Common myeloid progenitor, CD34-positive (primary cell): ENCODE measurements at regions not wholly inside any gene's neighbourhood (a gene's known extent, or its start where the extent isn't known, plus 50 kb on each side); places are given as distances from the start of the nearest gene placed in this dataset.

Experiments used
- CTCF ChIA-PET: fragments of 350-600 bp; sonication (Branson Sonifier 250); formaldehyde crosslinking; loops from one replicate; lab custom pipeline; 2021; ENCODE audit warnings: antibody characterized with exemption; lab: Charles Lee
- POLR2A ChIA-PET: fragments of 350-600 bp; sonication (Branson Sonifier 250); formaldehyde crosslinking; loops from one replicate; lab custom pipeline; 2021; ENCODE audit warnings: antibody characterized with exemption; lab: Charles Lee
- DNase-seq, 3 donors: peaks; one replicate each; pipeline versions ENCODE4 v3.0.0 to v3.0.0-alpha.2; 2013
- H3K27ac ChIP-seq, 2 experiments: 1 replicate in 1 of 2; 2 replicates in 1 of 2; pipeline ENCODE4 v1.7.0; 2013; ENCODE audit warnings: inconsistent platforms in 2 of 2, low read length in 2 of 2, mild to moderate bottlenecking in 2 of 2, low read depth in 1 of 2, moderate library complexity in 1 of 2; ENCODE audit not compliant: severe bottlenecking in 2 of 2, insufficient read depth in 1 of 2, poor library complexity in 1 of 2
- H3K27me3 ChIP-seq, 5 experiments: replicated peaks in 2 of 5; 1 replicate in 3 of 5; 2 replicates in 2 of 5; pipeline versions ENCODE4 v1.6.1 to v1.7.0; 2013; ENCODE audit warnings: low read length in 4 of 5, mild to moderate bottlenecking in 2 of 5, moderate library complexity in 2 of 5, inconsistent platforms in 1 of 5; ENCODE audit not compliant: insufficient read depth in 5 of 5, control insufficient read depth in 4 of 5
- H3K36me3 ChIP-seq, 4 experiments: 1 replicate in 2 of 4; 2 replicates in 2 of 4; pipeline versions ENCODE4 v1.6.1 to v1.7.0; 2013; ENCODE audit warnings: low read length in 3 of 4, control low read depth in 1 of 4, mild to moderate bottlenecking in 1 of 4; ENCODE audit not compliant: control insufficient read depth in 4 of 4, insufficient read depth in 4 of 4
- H3K4me1 ChIP-seq, 4 experiments: 1 replicate in 3 of 4; 2 replicates in 1 of 4; pipeline versions ENCODE4 v1.6.1 to v1.7.1; 2013; ENCODE audit warnings: low read length in 3 of 4, mild to moderate bottlenecking in 3 of 4, control low read depth in 1 of 4, inconsistent platforms in 1 of 4, moderate library complexity in 1 of 4; ENCODE audit not compliant: control insufficient read depth in 4 of 4, insufficient read depth in 4 of 4; ENCODE audit errors: control extremely low read depth in 1 of 4
- H3K4me3 ChIP-seq, 7 experiments: 1 replicate in 4 of 7; 2 replicates in 3 of 7; pipeline versions ENCODE4 v1.5.1 to v1.7.0; 2013; ENCODE audit warnings: mild to moderate bottlenecking in 7 of 7, low read length in 6 of 7, moderate library complexity in 6 of 7, inconsistent platforms in 2 of 7, low read depth in 2 of 7, control low read depth in 1 of 7; ENCODE audit not compliant: insufficient read depth in 4 of 7, control insufficient read depth in 1 of 7; ENCODE audit errors: extremely low read depth in 1 of 7
- H3K9me3 ChIP-seq, 5 experiments: 1 replicate in 4 of 5; 2 replicates in 1 of 5; pipeline versions ENCODE4 v1.6.1 to v1.7.1; 2013; ENCODE audit warnings: low read length in 4 of 5, mild to moderate bottlenecking in 2 of 5, inconsistent platforms in 1 of 5, low read depth in 1 of 5, moderate library complexity in 1 of 5; ENCODE audit not compliant: control insufficient read depth in 4 of 5, insufficient read depth in 2 of 5; ENCODE audit errors: control extremely low read depth in 1 of 5
- WGBS: methylation state at CpG from one replicate; pipeline ENCODE4 v1.1.5; 2013; ENCODE audit not compliant: insufficient coverage; 5-methylcytosine and 5-hydroxymethylcytosine counted together

GRCh38 chr12:89875809-89876208 lies 167.2 kb upstream of the ATP2B1 start:
- no CpG with 5 or more reads among the region's 1 CpG for WGBS
- H3K9me3 ChIP-seq: peaks cover 0 to 5% (median 0%) of the 10 kb centered on the region in 5 experiments
- no peak overlapping the region for H3K4me3 ChIP-seq
- no peaks in the 10 kb centered on the region for H3K36me3 ChIP-seq
- H3K27ac ChIP-seq: no peak overlapping the region
- H3K4me1 ChIP-seq: peaks cover 3 to 27% (median 18%) of the 10 kb centered on the region in 4 experiments
- no peak for DNase-seq
- ChIA-PET POLR2A (no interaction called here), CTCF (no interaction called here)
- H3K27me3 ChIP-seq: no peaks in the 10 kb centered on the region

- POLR2A ChIA-PET: no interaction called here
- no peaks in the 10 kb centered on the region for H3K36me3 ChIP-seq
- no peak for DNase-seq
These were observed 166.6 kb upstream of the ATP2B1 start for GRCh38 chr12:89875225-89875624.

GRCh38 chr12:89874146-89874545 lies 165.5 kb upstream of the ATP2B1 start:
- CTCF ChIA-PET: interaction anchor here (1.1 kb wide), 1 partner anchor 14 kb away, joined by 4 read pairs; no protein-coding TSS in a partner anchor
- Histone ChIP-seq H3K36me3 (no peaks in the 10 kb centered on the region), H3K27me3 (no peaks in the 10 kb centered on the region), H3K4me3 (peak overlapping the region in 1 of 7 experiments; percentile 4), H3K27ac (no peak overlapping the region), H3K9me3 (peaks cover 0 to 8% (median 0%) of the 10 kb centered on the region in 5 experiments), H3K4me1 (peaks cover 0 to 12% (median 9%) of the 10 kb centered on the region in 4 experiments)
- no peak for DNase-seq
- WGBS: 98% methylated on average over 4 of the region's 5 CpGs
- POLR2A ChIA-PET: no interaction called here

More at GRCh38 chr12:89875225-89875624, 166.6 kb upstream of the ATP2B1 start:
- Histone ChIP-seq H3K4me3 (no peak overlapping the region), H3K27ac (no peak overlapping the region), H3K4me1 (peaks cover 0 to 21% (median 13%) of the 10 kb centered on the region in 4 experiments), H3K9me3 (peaks cover 0 to 6% (median 0%) of the 10 kb centered on the region in 5 experiments), H3K27me3 (no peaks in the 10 kb centered on the region)
- CTCF ChIA-PET: interaction anchor here (0.8 kb wide), 1 partner anchor 94 kb away, joined by 3 read pairs; no protein-coding TSS in a partner anchor
- 100% methylated on average over 1 of the region's 2 CpGs for WGBS

- Histone ChIP-seq H3K27me3 (no peaks in the 10 kb centered on the region), H3K4me1 (peaks cover 0 to 9% (median 7%) of the 10 kb centered on the region in 4 experiments), H3K9me3 (peaks cover 0 to 8% (median 0%) of the 10 kb centered on the region in 5 experiments), H3K4me3 (peak overlapping the region in 1 of 7 experiments; percentile 4), H3K36me3 (no peaks in the 10 kb centered on the region), H3K27ac (no peak overlapping the region)
- ChIA-PET POLR2A (no interaction called here), CTCF (interaction anchor here (1.1 kb wide), 1 partner anchor 15 kb away, joined by 4 read pairs; no protein-coding TSS in a partner anchor)
- peak; percentile 34 to 72 (median 60) for DNase-seq
- WGBS: 38% methylated on average over 4 of the region's 4 CpGs
These were observed 165.1 kb upstream of the ATP2B1 start for GRCh38 chr12:89873745-89874144.

- ChIA-PET POLR2A (no interaction called here), CTCF (no interaction called here)
- no peak for DNase-seq
- H3K9me3 ChIP-seq: peaks cover 0 to 8% (median 0%) of the 10 kb centered on the region in 5 experiments
- no peak overlapping the region for H3K27ac ChIP-seq
- no peaks in the 10 kb centered on the region for H3K36me3 ChIP-seq
- H3K4me3 ChIP-seq: no peak overlapping the region
- no peaks in the 10 kb centered on the region for H3K27me3 ChIP-seq
- H3K4me1 ChIP-seq: peaks cover 0 to 8% (median 7%) of the 10 kb centered on the region in 4 experiments
- no CpG with 5 or more reads among the region's 6 CpGs for WGBS
These were observed 164.4 kb upstream of the ATP2B1 start for GRCh38 chr12:89872922-89873630.

- no peaks in the 10 kb centered on the region for H3K36me3 ChIP-seq
- no peak overlapping the region for H3K4me3 ChIP-seq
- H3K27ac ChIP-seq: no peak overlapping the region
- POLR2A ChIA-PET: no interaction called here
- DNase-seq: no peak
- H3K4me1 ChIP-seq: peaks cover 0 to 8% (median 7%) of the 10 kb centered on the region in 4 experiments
- H3K9me3 ChIP-seq: peaks cover 0 to 8% (median 0%) of the 10 kb centered on the region in 5 experiments
- H3K27me3 ChIP-seq: no peaks in the 10 kb centered on the region
- CTCF ChIA-PET: interaction anchor here (0.6 kb wide), 1 partner anchor 215 kb away, joined by 3 read pairs; no protein-coding TSS in a partner anchor
- WGBS: 100% methylated on average over 2 of the region's 6 CpGs
These were observed 162.0 kb upstream of the ATP2B1 start for GRCh38 chr12:89870413-89871184.
